D721Med (cell line): ENCODE measurements at regions not wholly inside any gene's neighbourhood (a gene's known extent, or its start where the extent isn't known, plus 50 kb on each side); places are given as distances from the start of the nearest gene placed in this dataset.

Source experiments
- DNase-seq: peaks from one replicate; pipeline ENCODE4 v3.0.0; 2011; ENCODE audit warnings: low spot score; ENCODE audit not compliant: insufficient read length
- FAIRE-seq: peaks from 2 replicates; lab custom pipeline; 2011; peaks lifted over from hg19 to GRCh38; lab: Jason Lieb, UNC
- CTCF ChIP-seq: IDR thresholded peaks from 2 replicates; pipeline ENCODE4 v1.5.1; 2012; ENCODE audit warnings: mild to moderate bottlenecking, control low read depth; ENCODE audit not compliant: insufficient read depth; ENCODE audit errors: missing control alignments

- no peak for DNase-seq
- TF ChIP-seq CTCF, result no peak
- no peak for FAIRE-seq
Measured at GRCh38 chr16:79923431-79923830, 322.9 kb upstream of the MAF start.

- no peak for TF ChIP-seq CTCF
- DNase-seq (no peak), FAIRE-seq (no peak)
Measured at GRCh38 chr16:79920685-79921084, 320.1 kb upstream of the MAF start.

DNA sequence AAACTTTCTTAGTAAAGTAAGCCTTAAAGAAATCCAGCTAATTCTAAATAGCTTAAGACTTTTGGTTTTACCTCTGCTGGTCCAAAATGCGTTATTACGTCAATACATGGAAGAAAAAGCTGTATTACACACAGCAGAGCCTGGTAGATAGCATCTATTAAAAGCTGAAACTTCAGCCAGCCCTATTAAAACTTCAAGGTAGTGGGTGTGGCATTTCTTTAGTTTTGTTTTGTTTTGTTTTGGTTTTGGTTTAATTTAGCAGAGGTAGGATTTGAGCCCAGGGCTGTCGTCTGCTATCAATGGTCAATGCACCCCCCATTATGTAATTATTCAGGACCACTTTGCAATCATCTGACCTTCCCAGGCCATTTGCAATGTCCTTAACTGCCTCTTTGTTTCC is 318.4 kb upstream of the MAF start:
- FAIRE-seq (no peak), DNase-seq (no peak)
- TF ChIP-seq CTCF, result no peak

DNA sequence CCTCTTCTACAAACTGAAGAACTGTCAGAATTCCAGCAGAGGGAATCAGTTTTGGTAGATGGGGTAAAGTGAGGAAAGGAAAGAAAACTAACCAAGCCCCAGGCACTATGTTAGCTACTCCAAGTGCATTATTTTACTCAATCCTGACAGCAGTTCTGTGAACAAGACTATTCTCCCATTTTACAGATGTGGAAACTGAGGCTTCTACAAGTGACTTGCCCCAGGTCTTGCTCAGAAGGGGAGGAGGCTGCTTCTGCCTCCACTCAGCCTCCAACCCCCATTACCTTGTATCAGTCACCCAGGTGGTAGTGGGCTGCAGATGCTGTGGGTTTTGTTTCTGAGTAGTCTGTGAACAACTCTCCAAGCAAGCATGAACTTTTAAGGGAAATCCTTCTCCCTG is 315.2 kb upstream of the MAF start:
- FAIRE-seq, result no peak
- no peak for TF ChIP-seq CTCF
- DNase-seq, result no peak

DNA sequence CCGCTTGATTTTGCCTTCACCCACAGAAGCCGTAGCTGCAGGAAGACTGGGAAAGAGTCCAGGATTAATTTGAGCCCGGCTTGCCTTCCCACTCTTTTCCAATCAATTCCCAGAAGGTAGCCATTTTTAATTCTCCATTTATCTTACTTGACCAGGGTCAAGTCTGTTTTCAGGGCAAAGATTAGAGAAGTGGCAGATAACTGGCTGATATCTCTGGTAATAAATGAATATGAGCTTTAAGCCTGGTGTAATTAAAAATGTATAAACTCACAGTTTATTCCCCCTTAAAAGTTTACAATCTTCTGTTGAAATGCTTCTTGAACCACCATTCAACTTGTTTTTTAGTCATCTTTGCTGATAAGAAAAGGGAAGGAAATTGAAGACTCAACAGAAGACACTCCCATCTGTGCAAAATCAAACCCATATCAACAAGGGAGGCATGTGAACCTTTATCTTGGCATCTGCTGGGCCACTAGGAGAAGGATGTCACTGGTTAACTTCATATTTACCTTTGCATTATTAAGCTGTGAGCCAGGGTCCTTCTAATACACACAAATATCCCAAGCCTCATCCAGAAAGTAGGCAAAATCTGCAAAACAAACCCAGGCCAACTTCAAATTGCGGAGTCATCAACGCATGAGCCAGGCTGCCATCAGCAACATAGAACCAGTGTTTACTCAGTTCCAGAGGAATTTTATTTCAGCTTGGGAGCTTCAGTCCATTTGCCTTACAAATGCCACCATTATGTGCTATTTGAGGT is 314.6 kb upstream of the MAF start:
- FAIRE-seq, result no peak
- no peak for TF ChIP-seq CTCF
- DNase-seq, result no peak

GRCh38 chr16:79912592-79913310 is 312.2 kb upstream of the MAF start:
- DNase-seq (no peak), FAIRE-seq (no peak)
- no peak for TF ChIP-seq CTCF

GRCh38 chr16:79911660-79912059 is 311.1 kb upstream of the MAF start:
- TF ChIP-seq CTCF, result no peak
- FAIRE-seq (no peak), DNase-seq (no peak)
